Stimulated activated effector memory CD8-positive, alpha-beta T cell treated with anti-CD3 and anti-CD28 coated beads, Interleukin-12 subunit alpha, Interleukin-12 subunit beta, amount 100 ng/mL, for 72 hours (primary cell): ENCODE measurements at regions not wholly inside any gene's neighbourhood (a gene's known extent, or its start where the extent isn't known, plus 50 kb on each side); places are given as distances from the start of the nearest gene placed in this dataset.
A peak's percentile ranks its signal among the peaks of the same experiment; 100 is the strongest.
"Not testable (repeated sequence)": the region's sequence is repeated elsewhere in the genome, so short reads cannot be mapped to it uniquely, and the experiment has no call there.

Source experiments
- ATAC-seq: fragments of 150-1000 bp; cut with Tn5 transposase; 2 replicates; pipeline ENCODE4 v1.10.0; 2021
- DNase-seq, 2 donors: peaks; one replicate each; pipeline ENCODE4 v3.0.0; 2021 to 2022; ENCODE audit warnings: low spot score in 2 of 2
- H3K27ac Mint-ChIP-seq: one replicate; pipeline ENCODE4 v1.8.0; 2022; ENCODE audit warnings: mild to moderate bottlenecking, mixed read lengths
- H3K36me3 Mint-ChIP-seq: one replicate; pipeline ENCODE4 v1.8.0; 2022; ENCODE audit warnings: mild to moderate bottlenecking, mixed read lengths
- H3K4me1 Mint-ChIP-seq: one replicate; pipeline ENCODE4 v1.8.0; 2022; ENCODE audit warnings: mixed read lengths
- H3K4me3 Mint-ChIP-seq: one replicate; pipeline ENCODE4 v1.8.0; 2022; ENCODE audit warnings: mild to moderate bottlenecking, mixed read lengths
- H3K9me3 Mint-ChIP-seq: one replicate; pipeline ENCODE4 v1.8.0; 2022; ENCODE audit warnings: mixed read lengths

GRCh38 chr10:6988654-6989053 is 408.6 kb upstream of the PRKCQ start:
- H3K4me1 Mint-ChIP-seq, result peaks cover 19% of the 10 kb centered on the region
- no peaks in the 10 kb centered on the region for H3K36me3 Mint-ChIP-seq
- H3K27ac Mint-ChIP-seq, result peak overlapping the region; percentile 87
- H3K9me3 Mint-ChIP-seq, result no peaks in the 10 kb centered on the region
- no peak for DNase-seq
- peak; percentile 75 for ATAC-seq
- H3K4me3 Mint-ChIP-seq, result no peak overlapping the region

GRCh38 chr10:6987536-6987945 is 407.5 kb upstream of the PRKCQ start:
- no peak overlapping the region for H3K4me3 Mint-ChIP-seq
- no peaks in the 10 kb centered on the region for H3K9me3 Mint-ChIP-seq
- H3K4me1 Mint-ChIP-seq, result peaks cover 19% of the 10 kb centered on the region
- ATAC-seq (no peak), DNase-seq (no peak)
- no peaks in the 10 kb centered on the region for H3K36me3 Mint-ChIP-seq
- no peak overlapping the region for H3K27ac Mint-ChIP-seq

GRCh38 chr10:6986927-6987326 is 406.9 kb upstream of the PRKCQ start:
- H3K36me3 Mint-ChIP-seq, result no peaks in the 10 kb centered on the region
- H3K4me3 Mint-ChIP-seq, result no peak overlapping the region
- H3K4me1 Mint-ChIP-seq, result peaks cover 19% of the 10 kb centered on the region
- ATAC-seq (no peak), DNase-seq (no peak)
- no peak overlapping the region for H3K27ac Mint-ChIP-seq
- H3K9me3 Mint-ChIP-seq, result no peaks in the 10 kb centered on the region

- H3K4me3 Mint-ChIP-seq, result no peak overlapping the region
- DNase-seq (no peak), ATAC-seq (no peak)
- H3K9me3 Mint-ChIP-seq, result no peaks in the 10 kb centered on the region
- peaks cover 13% of the 10 kb centered on the region for H3K4me1 Mint-ChIP-seq
- H3K27ac Mint-ChIP-seq, result no peak overlapping the region
- no peaks in the 10 kb centered on the region for H3K36me3 Mint-ChIP-seq
Observed at GRCh38 chr10:6985644-6986043, 405.6 kb upstream of the PRKCQ start.

- no peak for DNase-seq
- no peak overlapping the region for H3K27ac Mint-ChIP-seq
- H3K9me3 Mint-ChIP-seq, result no peaks in the 10 kb centered on the region
- H3K36me3 Mint-ChIP-seq, result no peaks in the 10 kb centered on the region
- peaks cover 8% of the 10 kb centered on the region for H3K4me1 Mint-ChIP-seq
- no peak overlapping the region for H3K4me3 Mint-ChIP-seq
- ATAC-seq, result no peak
Observed at GRCh38 chr10:6984971-6985370, 404.9 kb upstream of the PRKCQ start.

- H3K36me3 Mint-ChIP-seq, DNase-seq, H3K4me1 Mint-ChIP-seq, H3K9me3 Mint-ChIP-seq, ATAC-seq, H3K27ac Mint-ChIP-seq, H3K4me3 Mint-ChIP-seq: not testable (repeated sequence)
Observed at GRCh38 chr10:6984016-6984415, 403.9 kb upstream of the PRKCQ start.

GRCh38 chr10:6980353-6980752 is 400.3 kb upstream of the PRKCQ start:
- H3K9me3 Mint-ChIP-seq, result no peaks in the 10 kb centered on the region
- DNase-seq (no peak), ATAC-seq (no peak)
- H3K4me1 Mint-ChIP-seq, result peaks cover 6% of the 10 kb centered on the region
- no peak overlapping the region for H3K27ac Mint-ChIP-seq
- no peak overlapping the region for H3K4me3 Mint-ChIP-seq
- no peaks in the 10 kb centered on the region for H3K36me3 Mint-ChIP-seq

- ATAC-seq (no peak), DNase-seq (no peak)
- Mint-ChIP-seq H3K27ac (no peak overlapping the region), H3K36me3 (no peaks in the 10 kb centered on the region), H3K4me3 (no peak overlapping the region), H3K9me3 (no peaks in the 10 kb centered on the region), H3K4me1 (peaks cover 13% of the 10 kb centered on the region)
Observed at GRCh38 chr10:6979371-6979770, 399.3 kb upstream of the PRKCQ start.

- H3K27ac Mint-ChIP-seq, result no peak overlapping the region
Observed at GRCh38 chr10:6978187-6978627, 398.1 kb upstream of the PRKCQ start.

GRCh38 chr10:6977398-6978186 is 397.5 kb upstream of the PRKCQ start:
- Mint-ChIP-seq H3K36me3 (no peaks in the 10 kb centered on the region), H3K27ac (no peak overlapping the region), H3K9me3 (no peaks in the 10 kb centered on the region), H3K4me1 (peaks cover 22% of the 10 kb centered on the region), H3K4me3 (no peak overlapping the region)
- DNase-seq, result no peak
- no peak for ATAC-seq

More at GRCh38 chr10:6978187-6978627, 398.1 kb upstream of the PRKCQ start:
- H3K9me3 Mint-ChIP-seq, result no peaks in the 10 kb centered on the region
- no peak for ATAC-seq
- no peak overlapping the region for H3K4me3 Mint-ChIP-seq
- no peak for DNase-seq
- H3K36me3 Mint-ChIP-seq, result no peaks in the 10 kb centered on the region
- peaks cover 22% of the 10 kb centered on the region for H3K4me1 Mint-ChIP-seq

- DNase-seq, result no peak
- no peaks in the 10 kb centered on the region for H3K9me3 Mint-ChIP-seq
- peaks cover 22% of the 10 kb centered on the region for H3K4me1 Mint-ChIP-seq
- peak overlapping the region; percentile 89 for H3K27ac Mint-ChIP-seq
- H3K36me3 Mint-ChIP-seq, result no peaks in the 10 kb centered on the region
- peak overlapping the region; percentile 27 for H3K4me3 Mint-ChIP-seq
- ATAC-seq, result peak; percentile 91
Observed at GRCh38 chr10:6973899-6974298, 393.8 kb upstream of the PRKCQ start.

GRCh38 chr10:6972226-6972625 is 392.1 kb upstream of the PRKCQ start:
- no peak for ATAC-seq
- H3K4me3 Mint-ChIP-seq, result no peak overlapping the region
- H3K27ac Mint-ChIP-seq, result peak overlapping the region; percentile 89
- H3K36me3 Mint-ChIP-seq, result no peaks in the 10 kb centered on the region
- H3K4me1 Mint-ChIP-seq, result peaks cover 24% of the 10 kb centered on the region
- no peak for DNase-seq
- no peaks in the 10 kb centered on the region for H3K9me3 Mint-ChIP-seq

GRCh38 chr10:6969659-6970058 is 389.6 kb upstream of the PRKCQ start:
- ATAC-seq (no peak), DNase-seq (no peak)
- Mint-ChIP-seq H3K36me3 (no peaks in the 10 kb centered on the region), H3K4me3 (no peak overlapping the region), H3K27ac (peak overlapping the region; percentile 26), H3K9me3 (no peaks in the 10 kb centered on the region), H3K4me1 (peaks cover 20% of the 10 kb centered on the region)

- Mint-ChIP-seq H3K36me3 (no peaks in the 10 kb centered on the region), H3K9me3 (no peaks in the 10 kb centered on the region), H3K27ac (no peak overlapping the region), H3K4me3 (no peak overlapping the region), H3K4me1 (peaks cover 20% of the 10 kb centered on the region)
- ATAC-seq (no peak), DNase-seq (no peak)
Observed at GRCh38 chr10:6964543-6964942, 384.5 kb upstream of the PRKCQ start.

GRCh38 chr10:6962576-6962975 is 382.5 kb upstream of the PRKCQ start:
- H3K9me3 Mint-ChIP-seq, result no peaks in the 10 kb centered on the region
- H3K36me3 Mint-ChIP-seq, result no peaks in the 10 kb centered on the region
- H3K27ac Mint-ChIP-seq, result peak overlapping the region; percentile 39
- peaks cover 38% of the 10 kb centered on the region for H3K4me1 Mint-ChIP-seq
- DNase-seq (no peak), ATAC-seq (no peak)
- no peak overlapping the region for H3K4me3 Mint-ChIP-seq

GRCh38 chr10:6958711-6959110 is 378.6 kb upstream of the PRKCQ start:
- Mint-ChIP-seq H3K36me3 (no peaks in the 10 kb centered on the region), H3K4me1 (peaks cover 30% of the 10 kb centered on the region), H3K27ac (peak overlapping the region; percentile 68), H3K9me3 (no peaks in the 10 kb centered on the region), H3K4me3 (no peak overlapping the region)
- ATAC-seq (no peak), DNase-seq (no peak)
